H1 (cell line): ENCODE measurements at regions not wholly inside any gene's neighbourhood (a gene's known extent, or its start where the extent isn't known, plus 50 kb on each side); places are given as distances from the start of the nearest gene placed in this dataset.

Experiments
- JUN ChIP-seq: IDR thresholded peaks from 2 replicates; pipeline ENCODE4 v1.6.1; 2011; ENCODE audit warnings: low read depth, mild to moderate bottlenecking, improper control_type of control experiment, low read length
- TF ChIP-seq, protein P1 (sequence below): fragments of 300-600 bp; sonication (generic); IDR thresholded peaks from 2 replicates; pipeline ENCODE4 v1.7.1; 2012; ENCODE audit warnings: low read length, moderate library complexity, mild to moderate bottlenecking, inconsistent platforms; ENCODE audit not compliant: insufficient replicate concordance
- TF ChIP-seq, protein P2 (sequence below): IDR thresholded peaks from 2 replicates; pipeline ENCODE4 v1.6.1; 2012; ENCODE audit warnings: inconsistent platforms
- TF ChIP-seq, protein P3 (sequence below), 3 experiments: IDR thresholded peaks; 1 replicate in 2 of 3; 2 replicates in 1 of 3; pipeline versions ENCODE4 v1.5.1 to v1.6.1; 2011; ENCODE audit warnings: low read length in 3 of 3, mild to moderate bottlenecking in 3 of 3, inconsistent platforms in 2 of 3, low read depth in 1 of 3, moderate library complexity in 1 of 3; ENCODE audit not compliant: insufficient read depth in 1 of 3; ENCODE audit errors: control extremely low read depth in 1 of 3
- TF ChIP-seq, protein P4 (sequence below): IDR thresholded peaks from 2 replicates; pipeline ENCODE4 v1.6.1; 2012; ENCODE audit warnings: low read length, inconsistent platforms

DNA sequence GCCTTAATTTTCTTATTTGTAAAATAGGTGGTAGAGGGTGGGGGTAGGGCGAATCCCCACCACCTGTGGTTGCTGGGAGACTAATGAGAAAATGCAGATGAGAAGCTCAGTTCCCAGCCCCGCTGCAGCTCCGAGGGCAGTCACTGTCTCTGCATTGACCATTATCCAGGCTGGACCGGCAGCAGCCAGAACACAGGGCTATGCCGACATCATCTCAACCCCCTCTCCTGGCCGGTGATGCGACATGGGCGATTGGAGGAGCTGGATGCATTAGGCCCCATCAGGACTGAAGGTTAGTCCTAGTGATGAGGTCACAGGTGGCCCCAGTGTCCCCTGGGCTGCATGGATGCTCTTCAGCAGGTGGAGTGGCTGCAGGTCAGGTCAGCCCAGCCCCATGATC lies 412.4 kb downstream of the CTTN start (continued):
- TF ChIP-seq, protein P1, sequence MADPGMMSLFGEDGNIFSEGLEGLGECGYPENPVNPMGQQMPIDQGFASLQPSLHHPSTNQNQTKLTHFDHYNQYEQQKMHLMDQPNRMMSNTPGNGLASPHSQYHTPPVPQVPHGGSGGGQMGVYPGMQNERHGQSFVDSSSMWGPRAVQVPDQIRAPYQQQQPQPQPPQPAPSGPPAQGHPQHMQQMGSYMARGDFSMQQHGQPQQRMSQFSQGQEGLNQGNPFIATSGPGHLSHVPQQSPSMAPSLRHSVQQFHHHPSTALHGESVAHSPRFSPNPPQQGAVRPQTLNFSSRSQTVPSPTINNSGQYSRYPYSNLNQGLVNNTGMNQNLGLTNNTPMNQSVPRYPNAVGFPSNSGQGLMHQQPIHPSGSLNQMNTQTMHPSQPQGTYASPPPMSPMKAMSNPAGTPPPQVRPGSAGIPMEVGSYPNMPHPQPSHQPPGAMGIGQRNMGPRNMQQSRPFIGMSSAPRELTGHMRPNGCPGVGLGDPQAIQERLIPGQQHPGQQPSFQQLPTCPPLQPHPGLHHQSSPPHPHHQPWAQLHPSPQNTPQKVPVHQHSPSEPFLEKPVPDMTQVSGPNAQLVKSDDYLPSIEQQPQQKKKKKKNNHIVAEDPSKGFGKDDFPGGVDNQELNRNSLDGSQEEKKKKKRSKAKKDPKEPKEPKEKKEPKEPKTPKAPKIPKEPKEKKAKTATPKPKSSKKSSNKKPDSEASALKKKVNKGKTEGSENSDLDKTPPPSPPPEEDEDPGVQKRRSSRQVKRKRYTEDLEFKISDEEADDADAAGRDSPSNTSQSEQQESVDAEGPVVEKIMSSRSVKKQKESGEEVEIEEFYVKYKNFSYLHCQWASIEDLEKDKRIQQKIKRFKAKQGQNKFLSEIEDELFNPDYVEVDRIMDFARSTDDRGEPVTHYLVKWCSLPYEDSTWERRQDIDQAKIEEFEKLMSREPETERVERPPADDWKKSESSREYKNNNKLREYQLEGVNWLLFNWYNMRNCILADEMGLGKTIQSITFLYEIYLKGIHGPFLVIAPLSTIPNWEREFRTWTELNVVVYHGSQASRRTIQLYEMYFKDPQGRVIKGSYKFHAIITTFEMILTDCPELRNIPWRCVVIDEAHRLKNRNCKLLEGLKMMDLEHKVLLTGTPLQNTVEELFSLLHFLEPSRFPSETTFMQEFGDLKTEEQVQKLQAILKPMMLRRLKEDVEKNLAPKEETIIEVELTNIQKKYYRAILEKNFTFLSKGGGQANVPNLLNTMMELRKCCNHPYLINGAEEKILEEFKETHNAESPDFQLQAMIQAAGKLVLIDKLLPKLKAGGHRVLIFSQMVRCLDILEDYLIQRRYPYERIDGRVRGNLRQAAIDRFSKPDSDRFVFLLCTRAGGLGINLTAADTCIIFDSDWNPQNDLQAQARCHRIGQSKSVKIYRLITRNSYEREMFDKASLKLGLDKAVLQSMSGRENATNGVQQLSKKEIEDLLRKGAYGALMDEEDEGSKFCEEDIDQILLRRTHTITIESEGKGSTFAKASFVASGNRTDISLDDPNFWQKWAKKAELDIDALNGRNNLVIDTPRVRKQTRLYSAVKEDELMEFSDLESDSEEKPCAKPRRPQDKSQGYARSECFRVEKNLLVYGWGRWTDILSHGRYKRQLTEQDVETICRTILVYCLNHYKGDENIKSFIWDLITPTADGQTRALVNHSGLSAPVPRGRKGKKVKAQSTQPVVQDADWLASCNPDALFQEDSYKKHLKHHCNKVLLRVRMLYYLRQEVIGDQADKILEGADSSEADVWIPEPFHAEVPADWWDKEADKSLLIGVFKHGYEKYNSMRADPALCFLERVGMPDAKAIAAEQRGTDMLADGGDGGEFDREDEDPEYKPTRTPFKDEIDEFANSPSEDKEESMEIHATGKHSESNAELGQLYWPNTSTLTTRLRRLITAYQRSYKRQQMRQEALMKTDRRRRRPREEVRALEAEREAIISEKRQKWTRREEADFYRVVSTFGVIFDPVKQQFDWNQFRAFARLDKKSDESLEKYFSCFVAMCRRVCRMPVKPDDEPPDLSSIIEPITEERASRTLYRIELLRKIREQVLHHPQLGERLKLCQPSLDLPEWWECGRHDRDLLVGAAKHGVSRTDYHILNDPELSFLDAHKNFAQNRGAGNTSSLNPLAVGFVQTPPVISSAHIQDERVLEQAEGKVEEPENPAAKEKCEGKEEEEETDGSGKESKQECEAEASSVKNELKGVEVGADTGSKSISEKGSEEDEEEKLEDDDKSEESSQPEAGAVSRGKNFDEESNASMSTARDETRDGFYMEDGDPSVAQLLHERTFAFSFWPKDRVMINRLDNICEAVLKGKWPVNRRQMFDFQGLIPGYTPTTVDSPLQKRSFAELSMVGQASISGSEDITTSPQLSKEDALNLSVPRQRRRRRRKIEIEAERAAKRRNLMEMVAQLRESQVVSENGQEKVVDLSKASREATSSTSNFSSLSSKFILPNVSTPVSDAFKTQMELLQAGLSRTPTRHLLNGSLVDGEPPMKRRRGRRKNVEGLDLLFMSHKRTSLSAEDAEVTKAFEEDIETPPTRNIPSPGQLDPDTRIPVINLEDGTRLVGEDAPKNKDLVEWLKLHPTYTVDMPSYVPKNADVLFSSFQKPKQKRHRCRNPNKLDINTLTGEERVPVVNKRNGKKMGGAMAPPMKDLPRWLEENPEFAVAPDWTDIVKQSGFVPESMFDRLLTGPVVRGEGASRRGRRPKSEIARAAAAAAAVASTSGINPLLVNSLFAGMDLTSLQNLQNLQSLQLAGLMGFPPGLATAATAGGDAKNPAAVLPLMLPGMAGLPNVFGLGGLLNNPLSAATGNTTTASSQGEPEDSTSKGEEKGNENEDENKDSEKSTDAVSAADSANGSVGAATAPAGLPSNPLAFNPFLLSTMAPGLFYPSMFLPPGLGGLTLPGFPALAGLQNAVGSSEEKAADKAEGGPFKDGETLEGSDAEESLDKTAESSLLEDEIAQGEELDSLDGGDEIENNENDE, result no peak
- TF ChIP-seq, protein P2, sequence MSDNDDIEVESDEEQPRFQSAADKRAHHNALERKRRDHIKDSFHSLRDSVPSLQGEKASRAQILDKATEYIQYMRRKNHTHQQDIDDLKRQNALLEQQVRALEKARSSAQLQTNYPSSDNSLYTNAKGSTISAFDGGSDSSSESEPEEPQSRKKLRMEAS, result no peak
- TF ChIP-seq JUN, result no peak
- TF ChIP-seq, protein P3, sequence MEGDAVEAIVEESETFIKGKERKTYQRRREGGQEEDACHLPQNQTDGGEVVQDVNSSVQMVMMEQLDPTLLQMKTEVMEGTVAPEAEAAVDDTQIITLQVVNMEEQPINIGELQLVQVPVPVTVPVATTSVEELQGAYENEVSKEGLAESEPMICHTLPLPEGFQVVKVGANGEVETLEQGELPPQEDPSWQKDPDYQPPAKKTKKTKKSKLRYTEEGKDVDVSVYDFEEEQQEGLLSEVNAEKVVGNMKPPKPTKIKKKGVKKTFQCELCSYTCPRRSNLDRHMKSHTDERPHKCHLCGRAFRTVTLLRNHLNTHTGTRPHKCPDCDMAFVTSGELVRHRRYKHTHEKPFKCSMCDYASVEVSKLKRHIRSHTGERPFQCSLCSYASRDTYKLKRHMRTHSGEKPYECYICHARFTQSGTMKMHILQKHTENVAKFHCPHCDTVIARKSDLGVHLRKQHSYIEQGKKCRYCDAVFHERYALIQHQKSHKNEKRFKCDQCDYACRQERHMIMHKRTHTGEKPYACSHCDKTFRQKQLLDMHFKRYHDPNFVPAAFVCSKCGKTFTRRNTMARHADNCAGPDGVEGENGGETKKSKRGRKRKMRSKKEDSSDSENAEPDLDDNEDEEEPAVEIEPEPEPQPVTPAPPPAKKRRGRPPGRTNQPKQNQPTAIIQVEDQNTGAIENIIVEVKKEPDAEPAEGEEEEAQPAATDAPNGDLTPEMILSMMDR (IDR thresholded peaks at IDR 0.05; ENCODE audit: control extremely low read depth in 1 of 3, insufficient read depth in 1 of 3, low read depth in 1 of 3, low read length in 3 of 3), result no peak
- TF ChIP-seq, protein P4, sequence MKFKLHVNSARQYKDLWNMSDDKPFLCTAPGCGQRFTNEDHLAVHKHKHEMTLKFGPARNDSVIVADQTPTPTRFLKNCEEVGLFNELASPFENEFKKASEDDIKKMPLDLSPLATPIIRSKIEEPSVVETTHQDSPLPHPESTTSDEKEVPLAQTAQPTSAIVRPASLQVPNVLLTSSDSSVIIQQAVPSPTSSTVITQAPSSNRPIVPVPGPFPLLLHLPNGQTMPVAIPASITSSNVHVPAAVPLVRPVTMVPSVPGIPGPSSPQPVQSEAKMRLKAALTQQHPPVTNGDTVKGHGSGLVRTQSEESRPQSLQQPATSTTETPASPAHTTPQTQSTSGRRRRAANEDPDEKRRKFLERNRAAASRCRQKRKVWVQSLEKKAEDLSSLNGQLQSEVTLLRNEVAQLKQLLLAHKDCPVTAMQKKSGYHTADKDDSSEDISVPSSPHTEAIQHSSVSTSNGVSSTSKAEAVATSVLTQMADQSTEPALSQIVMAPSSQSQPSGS, result no peak
